Daoy (cell line): ENCODE measurements at regions not wholly inside any gene's neighbourhood (a gene's known extent, or its start where the extent isn't known, plus 50 kb on each side); places are given as distances from the start of the nearest gene placed in this dataset.

ENCODE experiments used
- DNase-seq: peaks from one replicate; pipeline ENCODE4 v3.0.0-alpha.2; 2015; ENCODE audit warnings: low read depth

GRCh38 chr4:41883988-41884734 is 51.1 kb upstream of the TMEM33 start:
- no peak for DNase-seq

GRCh38 chr4:41882625-41883347 is 52.4 kb upstream of the TMEM33 start:
- peak; percentile 60 for DNase-seq

GRCh38 chr4:41881981-41882624 is 53.1 kb upstream of the TMEM33 start:
- DNase-seq = no peak

DNA sequence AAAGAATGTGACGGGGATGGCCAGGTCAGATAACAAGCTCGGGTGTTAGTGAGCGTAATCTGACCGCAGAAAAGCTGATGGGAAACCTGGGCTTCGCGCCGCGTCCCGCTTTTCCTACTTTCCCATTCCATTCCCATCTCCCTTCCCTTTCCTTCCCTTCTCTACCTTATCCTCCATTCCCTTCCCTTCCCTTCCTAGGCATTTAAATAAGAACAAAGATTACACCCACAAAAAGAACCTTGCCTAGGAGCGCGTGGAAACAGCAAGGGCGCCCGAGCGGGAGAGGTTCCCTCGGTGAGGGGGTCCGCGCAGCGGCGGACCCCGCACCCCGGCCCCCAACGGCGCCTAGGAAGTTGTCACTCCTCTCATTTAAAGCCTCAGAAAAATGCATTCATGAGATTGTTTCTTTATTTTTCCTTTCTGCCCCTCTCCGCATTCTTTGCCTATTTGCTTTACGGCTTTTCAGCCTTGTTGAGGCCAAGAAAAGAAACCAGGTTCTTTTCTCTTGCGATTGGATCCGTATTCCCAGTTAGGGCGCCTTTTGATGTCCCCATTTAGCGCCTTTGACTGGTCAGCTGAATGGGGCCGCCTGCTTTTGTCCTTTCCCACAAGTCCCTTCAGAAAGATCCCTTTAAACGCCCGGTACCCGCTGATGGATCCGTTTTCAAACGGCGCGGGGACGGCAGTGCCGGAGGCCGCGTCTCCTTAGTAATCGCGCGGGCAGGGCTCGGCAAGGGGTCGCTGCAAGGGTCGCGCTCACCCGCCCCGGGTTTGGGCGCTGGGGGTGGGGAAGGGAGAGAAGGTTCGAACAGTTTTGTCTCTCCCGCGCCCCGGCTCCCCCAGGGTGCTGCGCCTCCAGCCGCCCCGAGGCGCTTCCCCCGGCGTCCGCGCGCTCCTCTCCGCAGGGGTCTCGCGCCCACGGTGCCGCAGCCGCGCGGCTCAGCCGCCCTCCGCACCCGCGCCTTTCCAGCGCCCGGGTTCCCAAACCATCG is 54.1 kb upstream of the TMEM33 start:
- DNase-seq = no peak

DNA sequence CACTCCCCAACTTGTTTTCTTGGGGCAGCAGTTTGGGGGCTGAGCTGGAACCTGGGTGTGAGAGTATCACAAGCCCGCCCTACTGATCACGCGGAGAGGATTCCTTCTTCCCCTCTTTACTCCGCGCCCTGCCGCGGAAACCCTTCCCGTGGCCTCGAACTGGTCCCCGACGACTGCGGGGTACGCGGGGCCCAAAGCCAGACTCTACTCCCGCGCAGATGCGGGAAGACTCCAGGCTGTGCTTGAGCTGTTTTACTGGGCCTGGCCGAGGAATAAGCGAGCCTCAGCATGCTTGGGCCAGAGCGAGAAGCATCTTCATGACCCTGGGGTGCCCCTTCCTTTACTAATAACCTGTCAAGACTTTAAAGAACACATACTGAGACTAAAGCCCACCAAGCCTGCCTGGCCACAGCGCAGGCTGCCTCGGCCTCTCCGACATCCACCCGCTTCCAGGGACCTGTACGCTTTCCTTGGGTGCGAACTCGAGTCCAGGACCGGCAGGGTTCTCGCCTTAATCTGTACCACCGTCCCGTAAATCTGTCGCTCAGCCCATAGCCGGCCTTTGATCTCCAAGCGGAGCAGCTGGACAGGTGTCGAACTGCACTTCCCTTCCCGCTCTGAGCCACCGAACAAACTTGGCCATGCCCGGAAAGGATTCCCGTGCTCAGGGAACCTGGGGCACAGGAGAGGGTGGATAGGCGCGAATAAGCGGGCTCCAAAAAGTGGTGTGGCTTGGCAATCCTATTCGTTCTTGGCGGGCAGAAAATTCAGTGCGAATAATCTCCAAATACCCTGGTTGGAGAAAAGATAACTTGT is 55.0 kb upstream of the TMEM33 start:
- DNase-seq = no peak

DNA sequence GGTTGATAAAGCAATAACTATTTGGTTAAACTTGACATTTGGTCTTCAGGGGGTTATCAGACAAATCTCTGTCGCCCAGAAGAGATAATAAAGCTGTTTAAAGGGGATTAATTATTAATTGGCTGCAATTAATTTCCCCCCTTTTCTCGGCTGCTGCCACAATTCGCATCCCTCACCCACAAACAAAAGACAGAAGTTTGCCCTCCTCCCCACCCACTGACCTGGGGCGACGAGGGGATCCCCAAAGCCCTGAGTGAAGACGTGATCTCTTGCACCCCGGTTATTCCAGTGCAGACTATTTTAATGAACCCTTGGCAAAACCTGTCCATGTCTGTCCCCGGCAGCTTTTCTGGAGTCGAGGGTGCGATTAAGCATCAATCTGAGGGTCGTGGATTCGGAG is 55.7 kb upstream of the TMEM33 start:
- DNase-seq = no peak

GRCh38 chr4:41878991-41879491 is 56.2 kb upstream of the TMEM33 start:
- no peak for DNase-seq

DNA sequence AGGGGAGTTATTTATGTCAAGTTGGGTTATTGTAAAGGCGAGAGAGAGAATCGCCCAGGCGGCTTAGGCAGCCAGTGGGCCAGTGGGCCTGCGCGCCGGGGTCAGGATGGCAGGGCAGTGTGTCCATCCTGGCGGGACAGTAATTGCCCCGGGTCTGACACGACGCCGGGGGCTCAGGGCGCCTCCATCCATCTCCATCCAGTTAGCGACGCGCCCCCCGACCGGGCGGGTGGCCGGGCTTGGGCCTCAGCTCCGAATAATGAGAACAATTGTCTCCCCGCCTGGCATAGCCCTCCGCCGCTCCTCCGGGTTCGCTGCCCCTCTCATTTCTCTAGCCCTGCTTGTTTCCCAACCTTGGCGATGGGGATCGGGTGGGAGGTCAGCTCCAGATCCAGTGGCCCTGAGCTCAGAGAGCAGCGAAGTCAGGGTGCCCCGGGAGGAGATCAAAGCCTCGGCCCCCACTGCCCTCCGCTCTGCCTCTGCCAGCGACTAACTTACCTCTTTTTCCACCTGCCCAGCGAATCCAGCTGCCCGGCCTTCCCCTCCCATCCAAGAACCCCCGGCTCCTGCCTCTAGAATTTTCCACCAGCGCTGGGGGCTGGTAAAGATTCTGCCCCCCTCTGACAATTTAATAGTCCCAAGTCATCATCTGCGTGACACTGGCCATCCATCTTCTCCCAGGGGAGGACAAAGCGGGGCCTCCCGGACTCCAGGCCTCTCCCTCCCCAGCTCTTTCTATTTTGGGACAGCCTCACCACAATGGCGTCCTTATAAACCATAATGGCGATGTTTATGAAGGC is 56.9 kb upstream of the TMEM33 start:
- no peak for DNase-seq

- DNase-seq = no peak
These were observed 58.0 kb upstream of the TMEM33 start for GRCh38 chr4:41877020-41877796.

DNA sequence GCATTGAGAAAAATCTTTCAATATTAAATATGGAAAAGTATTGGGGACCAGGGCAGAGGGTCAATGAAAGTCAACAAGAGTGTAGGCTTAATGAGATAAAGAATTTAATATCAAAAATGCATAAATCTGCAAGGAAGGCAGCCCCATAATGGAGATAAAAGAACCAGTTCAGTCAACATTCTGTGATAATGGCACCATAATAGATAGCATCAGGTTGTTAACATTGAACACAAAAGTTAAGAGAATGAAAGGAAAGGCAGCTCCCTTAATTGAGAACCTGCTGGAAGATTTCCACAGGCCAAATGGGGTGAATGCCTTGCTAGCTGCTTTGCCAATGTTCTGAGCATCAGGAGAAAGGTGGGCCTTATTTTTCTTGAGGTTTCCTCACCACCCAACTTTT is 60.4 kb upstream of the TMEM33 start:
- no peak for DNase-seq

DNA sequence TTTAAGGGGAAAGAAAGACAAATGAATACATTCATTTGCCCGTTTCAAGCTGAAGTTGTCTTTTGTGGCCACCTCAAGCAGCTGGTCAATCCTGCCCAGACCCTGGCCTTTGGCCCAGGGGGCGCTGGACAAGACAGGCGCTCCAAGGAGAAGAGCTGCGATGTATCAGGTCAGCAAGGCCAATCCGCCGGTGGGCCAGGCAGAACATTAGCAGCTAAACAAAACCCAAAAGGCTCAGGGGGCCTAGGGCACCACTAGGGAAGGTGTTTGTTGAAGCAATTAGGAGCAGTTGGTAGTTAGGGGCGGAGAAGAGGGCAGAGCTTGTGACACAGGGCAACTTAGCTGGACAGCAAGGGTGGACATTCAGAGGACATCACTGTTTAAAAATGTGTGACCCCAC is 60.8 kb upstream of the TMEM33 start:
- DNase-seq = no peak

DNA sequence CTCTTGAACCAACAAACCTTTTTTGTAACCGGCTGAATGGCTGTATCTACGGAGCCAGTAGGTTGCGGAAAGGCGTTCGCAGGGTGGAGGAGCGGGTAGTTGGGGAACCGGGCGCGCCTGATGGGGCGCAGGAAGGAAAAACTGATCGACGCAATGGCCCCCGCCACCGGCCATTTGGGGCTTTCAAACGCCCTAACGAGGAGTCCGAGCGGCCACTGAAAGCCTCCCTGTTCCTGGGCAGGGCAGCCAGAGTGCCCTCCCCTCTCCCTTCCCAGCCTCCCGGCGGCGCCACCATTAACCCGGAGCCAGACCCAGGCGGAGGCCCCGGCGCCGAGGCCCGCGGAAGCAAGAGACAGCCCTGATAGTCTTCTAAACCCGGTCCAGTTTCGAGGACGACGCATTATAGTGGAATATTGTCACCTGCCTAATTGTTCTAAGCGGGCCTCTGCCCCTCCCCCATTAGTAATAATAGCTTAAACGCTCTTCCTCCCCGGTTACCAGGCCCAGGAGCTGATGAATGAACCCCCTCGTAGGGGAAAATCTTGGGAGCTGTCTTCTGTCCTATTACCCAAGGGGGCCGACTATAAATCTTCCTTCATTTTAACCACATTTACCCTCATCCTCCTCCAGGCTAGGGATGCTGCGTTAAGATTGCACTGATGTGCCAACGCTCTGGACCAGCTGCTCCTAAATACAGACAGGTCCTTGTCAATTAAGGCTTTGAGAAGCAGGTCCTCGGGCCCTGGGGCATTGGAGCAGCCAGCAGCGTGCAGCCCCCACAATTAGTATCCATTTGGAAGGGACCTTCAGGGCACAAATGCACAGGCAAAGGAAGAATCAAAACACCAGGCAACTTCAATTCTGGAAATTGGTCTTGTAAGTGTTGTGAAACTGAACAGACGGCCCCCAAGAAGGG is 61.6 kb upstream of the TMEM33 start:
- no peak for DNase-seq

GRCh38 chr4:41870035-41870434 is 65.2 kb upstream of the TMEM33 start:
- no peak for DNase-seq

DNA sequence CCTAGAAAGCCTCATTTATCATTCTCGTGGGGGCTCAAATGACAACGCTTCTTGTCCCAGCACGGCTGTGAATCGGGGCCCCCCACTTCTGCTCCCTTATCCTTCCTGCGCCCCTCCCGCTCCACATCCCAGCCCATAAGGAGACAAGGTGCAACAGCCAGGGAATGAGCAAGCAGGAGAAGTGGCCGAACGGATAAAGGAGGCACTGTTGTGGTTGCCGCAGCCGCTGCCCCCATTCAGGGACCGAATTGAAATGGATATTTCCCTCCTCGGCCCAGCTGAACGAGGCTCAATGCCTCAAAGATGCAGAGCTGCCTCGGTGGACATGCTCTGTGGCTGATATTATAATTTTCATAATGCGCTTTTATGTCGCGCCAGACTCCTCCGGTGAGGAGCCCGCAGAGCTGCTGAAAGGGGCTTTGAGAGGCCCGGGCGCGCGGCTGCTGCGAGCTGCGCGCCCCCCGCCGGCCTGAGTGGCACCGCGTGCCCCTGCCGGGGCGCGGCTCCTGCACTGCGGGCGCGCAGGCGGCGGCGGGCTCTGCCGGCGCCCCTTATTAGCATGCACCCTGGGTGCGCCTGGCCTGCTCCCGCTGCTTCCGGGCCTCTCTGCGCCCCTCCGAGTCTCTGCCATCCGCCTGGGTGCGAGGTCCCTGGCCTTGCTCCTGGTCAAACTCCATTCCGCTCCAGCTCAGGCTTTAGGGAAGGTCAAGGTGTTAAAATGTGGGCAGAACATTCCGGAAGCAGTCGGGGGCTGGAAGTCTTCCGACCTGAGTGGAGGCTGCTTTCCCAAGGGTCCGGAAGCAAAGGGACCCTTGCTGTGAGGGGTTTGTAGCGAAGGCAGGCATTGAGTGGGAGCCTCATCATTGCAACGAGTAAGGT is 68.2 kb upstream of the TMEM33 start:
- DNase-seq = no peak

GRCh38 chr4:41865981-41866798 is 69.0 kb upstream of the TMEM33 start:
- no peak for DNase-seq
